Stomach (tissue), 4 donors: ENCODE measurements at regions not wholly inside any gene's neighbourhood (a gene's known extent, or its start where the extent isn't known, plus 50 kb on each side); places are given as distances from the start of the nearest gene placed in this dataset.

ENCODE experiments used
- CTCF ChIP-seq, 7 experiments: fragments of 450-650 bp in 4 of 7; fragments of 200-600 bp in 3 of 7; sonication (generic) in 3 of 7; IDR thresholded peaks; one replicate each; pipeline ENCODE4 v1.5.1; 2016 to 2019; ENCODE audit warnings: antibody characterized with exemption in 7 of 7, control low read depth in 2 of 7, mild to moderate bottlenecking in 1 of 7
- EP300 ChIP-seq: sonication (generic); formaldehyde crosslinking; IDR thresholded peaks from one replicate; pipeline ENCODE4 v1.6.1; 2017; ENCODE audit warnings: antibody characterized with exemption
- POLR2A ChIP-seq, 4 donors: fragments of 450-650 bp; IDR thresholded peaks; one replicate each; pipeline ENCODE4 v1.6.1; 2016; ENCODE audit warnings: antibody characterized with exemption in 4 of 4, control low read depth in 2 of 4, mild to moderate bottlenecking in 1 of 4, moderate library complexity in 1 of 4
- POLR2AphosphoS5 ChIP-seq, 3 donors: sonication (generic); formaldehyde crosslinking; IDR thresholded peaks; one replicate each; pipeline ENCODE4 v1.6.1; 2016; ENCODE audit warnings: antibody characterized with exemption in 3 of 3

- no peak for TF ChIP-seq POLR2AphosphoS5 (IDR thresholded peaks at IDR 0.05)
- no peak for TF ChIP-seq CTCF (IDR thresholded peaks at IDR 0.05)
- TF ChIP-seq POLR2A (IDR thresholded peaks at IDR 0.05): no peak
- TF ChIP-seq EP300: no peak
These were observed 1043.6 kb upstream of the ADGRL4 start for GRCh38 chr1:80050085-80050484.
